Uterus (tissue), 3 donors: ENCODE measurements at regions not wholly inside any gene's neighbourhood (a gene's known extent, or its start where the extent isn't known, plus 50 kb on each side); places are given as distances from the start of the nearest gene placed in this dataset.

ENCODE experiments used
- DNase-seq, 2 donors: peaks; one replicate each; pipeline ENCODE4 v3.0.0-alpha.2; 2019 to 2020
- H3K27ac ChIP-seq, 2 donors: fragments of 200-600 bp; sonication (generic); 1 replicate in 1 of 2; 2 replicates in 1 of 2; pipeline ENCODE4 v1.5.1; 2016 to 2018
- H3K27me3 ChIP-seq, 2 donors: fragments of 200-600 bp; sonication (generic); one replicate each; pipeline ENCODE4 v1.5.1; 2018 to 2019; ENCODE audit warnings: control low read depth in 1 of 2
- H3K36me3 ChIP-seq, 2 donors: fragments of 200-600 bp; sonication (generic); one replicate each; pipeline ENCODE4 v1.5.1; 2019; ENCODE audit warnings: control low read depth in 1 of 2
- H3K4me1 ChIP-seq, 2 donors: fragments of 200-600 bp; sonication (generic); one replicate each; pipeline ENCODE4 v1.5.1; 2018 to 2019; ENCODE audit warnings: control low read depth in 1 of 2
- H3K4me3 ChIP-seq, 2 donors: fragments of 200-600 bp; sonication (generic); 1 replicate in 1 of 2; 2 replicates in 1 of 2; pipeline ENCODE4 v1.5.1; 2018 to 2019; ENCODE audit warnings: mild to moderate bottlenecking in 1 of 2
- H3K9me3 ChIP-seq, 2 donors: fragments of 200-600 bp; sonication (generic); one replicate each; pipeline ENCODE4 v1.5.1; 2019; ENCODE audit warnings: control low read depth in 1 of 2
- CTCF ChIP-seq, 4 experiments: fragments of 200-600 bp in 2 of 4; fragments of 450-650 bp in 2 of 4; sonication (generic) in 2 of 4; IDR thresholded peaks; one replicate each; pipeline ENCODE4 v1.5.1; 2016 to 2019; ENCODE audit warnings: antibody characterized with exemption in 4 of 4, mild to moderate bottlenecking in 2 of 4, moderate library complexity in 1 of 4
- POLR2A ChIP-seq, 2 donors: fragments of 450-650 bp; IDR thresholded peaks; one replicate each; pipeline ENCODE4 v1.6.1; 2016; ENCODE audit warnings: antibody characterized with exemption in 2 of 2, mild to moderate bottlenecking in 1 of 2, moderate library complexity in 1 of 2
- intact Hi-C: fragments of 100-400 bp; cut with DNase I; formaldehyde crosslinking; loops from one replicate; pipeline ENCODE4 v1.15.1; 2023; ENCODE audit warnings: low total_unique reads
- donor health status: DM: yes; HTN: yes; CAD: no.

GRCh38 chr18:40868110-40868858 is 1086.8 kb upstream of the PIK3C3 start:
- TF ChIP-seq CTCF (IDR thresholded peaks at IDR 0.05) (no peak), POLR2A (IDR thresholded peaks at IDR 0.05) (no peak)
- no peak overlapping the region for H3K27ac ChIP-seq
- no peak overlapping the region for H3K4me3 ChIP-seq
- intact Hi-C loops, result no loop called here
- no peaks in the 10 kb centered on the region for H3K9me3 ChIP-seq
- H3K27me3 ChIP-seq, result no peaks in the 10 kb centered on the region
- no peak for DNase-seq
- no peaks in the 10 kb centered on the region for H3K4me1 ChIP-seq
- no peaks in the 10 kb centered on the region for H3K36me3 ChIP-seq

- H3K4me1 ChIP-seq, result no peaks in the 10 kb centered on the region
- no peak overlapping the region for H3K27ac ChIP-seq
- H3K4me3 ChIP-seq, result no peak overlapping the region
- DNase-seq, result no peak
- H3K36me3 ChIP-seq, result no peaks in the 10 kb centered on the region
- no peaks in the 10 kb centered on the region for H3K27me3 ChIP-seq
- H3K9me3 ChIP-seq, result no peaks in the 10 kb centered on the region
- intact Hi-C loops, result no loop called here
- TF ChIP-seq POLR2A (IDR thresholded peaks at IDR 0.05) (no peak), CTCF (IDR thresholded peaks at IDR 0.05) (no peak)
These were observed 1087.6 kb upstream of the PIK3C3 start for GRCh38 chr18:40867459-40867858.

- no peak overlapping the region for H3K4me3 ChIP-seq
- no peak for TF ChIP-seq CTCF (IDR thresholded peaks at IDR 0.05)
- no peak for TF ChIP-seq POLR2A (IDR thresholded peaks at IDR 0.05)
- H3K27me3 ChIP-seq, result no peaks in the 10 kb centered on the region
- intact Hi-C loops, result no loop called here
- H3K36me3 ChIP-seq, result no peaks in the 10 kb centered on the region
- H3K4me1 ChIP-seq, result no peaks in the 10 kb centered on the region
- no peak overlapping the region for H3K27ac ChIP-seq
- no peaks in the 10 kb centered on the region for H3K9me3 ChIP-seq
- no peak for DNase-seq
These were observed 1088.1 kb upstream of the PIK3C3 start for GRCh38 chr18:40866968-40867367.

GRCh38 chr18:40866013-40866645 is 1088.9 kb upstream of the PIK3C3 start:
- no peaks in the 10 kb centered on the region for H3K27me3 ChIP-seq
- intact Hi-C loops, result no loop called here
- H3K4me1 ChIP-seq, result no peaks in the 10 kb centered on the region
- DNase-seq, result no peak
- no peak overlapping the region for H3K27ac ChIP-seq
- no peak overlapping the region for H3K4me3 ChIP-seq
- no peaks in the 10 kb centered on the region for H3K9me3 ChIP-seq
- no peaks in the 10 kb centered on the region for H3K36me3 ChIP-seq
- no peak for TF ChIP-seq POLR2A (IDR thresholded peaks at IDR 0.05)
- no peak for TF ChIP-seq CTCF (IDR thresholded peaks at IDR 0.05)

GRCh38 chr18:40864846-40865245 is 1090.2 kb upstream of the PIK3C3 start:
- TF ChIP-seq CTCF (IDR thresholded peaks at IDR 0.05) (no peak), POLR2A (IDR thresholded peaks at IDR 0.05) (no peak)
- Histone ChIP-seq H3K27me3 (no peaks in the 10 kb centered on the region), H3K36me3 (no peaks in the 10 kb centered on the region), H3K4me3 (no peak overlapping the region), H3K4me1 (no peaks in the 10 kb centered on the region), H3K9me3 (no peaks in the 10 kb centered on the region), H3K27ac (no peak overlapping the region)
- intact Hi-C loops, result no loop called here
- no peak for DNase-seq
